ENCODE measurements at regions not wholly inside any gene's neighbourhood (a gene's known extent, or its start where the extent isn't known, plus 50 kb on each side); places are given as distances from the start of the nearest gene placed in this dataset.

- TF ChIP-seq CTCF (IDR thresholded peaks at IDR 0.05), result no peak
- no peak for TF ChIP-seq POLR2A (IDR thresholded peaks at IDR 0.05)
Measured at GRCh38 chr6:90739802-90740201, 152.9 kb upstream of the MAP3K7 start.

Measured in thyroid gland (tissue), 4 donors.